Putamen (tissue), 1 donor: ENCODE measurements at regions not wholly inside any gene's neighbourhood (a gene's known extent, or its start where the extent isn't known, plus 50 kb on each side); places are given as distances from the start of the nearest gene placed in this dataset.

Source experiments
- DNase-seq: peaks from one replicate; pipeline ENCODE4 v3.0.0-alpha.2; 2016; ENCODE audit warnings: low spot score

DNA sequence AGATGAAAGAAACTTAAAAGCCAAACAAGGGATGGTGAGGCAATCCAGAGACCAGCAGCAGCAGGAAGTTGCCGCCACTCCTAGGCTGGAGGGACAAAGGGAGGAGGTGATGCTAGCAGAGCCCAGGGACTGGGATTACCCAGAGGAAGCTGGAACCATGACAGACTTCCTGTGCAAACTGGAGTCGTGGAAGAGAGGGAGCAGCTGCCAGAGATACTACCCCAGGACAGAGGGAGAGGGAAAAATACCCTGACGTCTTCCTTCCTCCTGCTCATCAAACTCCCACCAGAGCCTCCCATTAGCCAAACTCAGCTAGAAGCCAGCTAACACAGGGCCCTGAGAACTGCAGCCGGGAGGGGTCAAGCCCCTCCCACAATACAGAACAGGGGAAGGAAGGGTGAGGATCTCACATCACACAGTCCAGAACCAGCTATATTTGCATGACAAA is 101.2 kb upstream of the KLF3 start:
- DNase-seq: no peak

DNA sequence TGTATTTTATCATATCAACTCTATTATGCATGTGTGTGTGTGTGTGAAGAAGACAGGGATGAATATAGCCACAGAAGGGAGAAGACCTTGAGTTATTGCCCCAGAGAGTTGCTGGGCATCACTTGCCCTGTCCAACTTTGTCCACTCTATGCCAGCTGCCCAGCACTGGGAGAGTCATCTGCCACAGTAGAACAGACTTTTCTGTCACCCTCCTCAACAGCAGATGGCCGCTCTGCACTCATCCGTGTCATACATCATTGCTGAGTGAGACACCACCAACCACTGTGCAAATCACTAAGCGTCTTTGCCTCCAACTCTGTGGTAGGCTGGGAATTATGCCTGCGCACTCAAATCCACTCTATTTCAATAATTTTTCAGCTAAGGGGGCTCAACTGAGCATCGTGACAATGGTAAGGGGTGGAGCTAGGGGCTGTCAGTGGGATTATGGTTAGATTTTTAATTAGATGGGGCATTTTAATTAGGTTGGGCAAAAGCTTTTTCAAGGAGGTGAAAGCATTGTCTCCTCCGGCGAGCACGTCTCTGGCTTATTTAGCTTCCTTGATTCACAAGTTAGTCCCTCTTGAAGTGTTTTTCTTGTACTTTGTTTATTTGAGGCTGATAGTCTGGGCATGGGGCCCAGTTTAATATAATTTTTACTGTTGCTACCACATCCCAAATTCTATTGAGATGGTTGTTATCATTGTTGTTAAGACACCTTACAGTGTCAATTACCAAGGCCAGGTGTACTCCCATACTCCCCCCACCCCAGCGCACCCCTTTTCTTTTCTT is 100.1 kb upstream of the KLF3 start:
- peak; percentile 66 for DNase-seq

DNA sequence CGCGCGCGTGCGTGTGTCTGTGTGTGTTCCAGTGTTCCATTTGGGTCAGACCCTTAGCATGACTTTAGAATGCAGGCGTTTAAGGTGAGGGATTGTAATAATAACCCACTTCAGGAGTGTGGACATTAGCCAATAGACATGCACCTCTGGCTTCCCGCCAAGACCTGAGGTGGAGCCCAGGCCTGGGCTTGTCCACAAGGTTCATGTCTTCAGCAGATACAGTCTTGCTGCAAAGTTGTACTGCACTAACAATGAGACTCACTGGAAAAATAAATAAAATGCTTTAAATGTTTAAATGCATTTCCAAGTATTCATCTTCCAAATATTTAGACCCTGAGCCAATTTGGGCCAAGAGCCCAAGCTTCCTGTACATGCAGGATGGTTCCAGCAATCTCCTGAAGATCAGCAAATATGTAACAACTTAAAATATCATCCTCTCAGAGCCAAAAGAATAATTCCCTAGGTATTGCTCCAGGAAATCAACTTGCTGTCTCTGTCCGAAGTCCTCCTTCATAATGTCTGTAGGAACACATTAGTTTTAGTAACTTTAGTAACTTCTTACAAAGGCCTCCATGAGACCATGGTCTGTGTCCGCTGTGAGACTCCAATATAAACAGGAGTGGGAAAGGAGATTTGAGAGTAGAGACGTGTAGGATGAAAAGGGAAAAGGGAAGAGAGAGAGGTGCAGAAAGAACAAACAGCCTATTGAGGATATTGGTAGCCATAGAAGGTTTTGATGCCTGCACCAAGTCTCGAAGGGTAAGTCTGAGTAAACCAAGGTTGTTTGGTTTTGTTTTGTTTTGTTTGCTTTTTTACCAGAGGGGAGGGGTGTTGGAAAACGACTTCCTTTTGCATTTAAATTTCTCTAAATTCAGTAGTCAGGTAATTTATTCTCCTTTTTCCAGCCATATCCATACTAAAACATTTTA is 98.5 kb upstream of the KLF3 start:
- no peak for DNase-seq

DNA sequence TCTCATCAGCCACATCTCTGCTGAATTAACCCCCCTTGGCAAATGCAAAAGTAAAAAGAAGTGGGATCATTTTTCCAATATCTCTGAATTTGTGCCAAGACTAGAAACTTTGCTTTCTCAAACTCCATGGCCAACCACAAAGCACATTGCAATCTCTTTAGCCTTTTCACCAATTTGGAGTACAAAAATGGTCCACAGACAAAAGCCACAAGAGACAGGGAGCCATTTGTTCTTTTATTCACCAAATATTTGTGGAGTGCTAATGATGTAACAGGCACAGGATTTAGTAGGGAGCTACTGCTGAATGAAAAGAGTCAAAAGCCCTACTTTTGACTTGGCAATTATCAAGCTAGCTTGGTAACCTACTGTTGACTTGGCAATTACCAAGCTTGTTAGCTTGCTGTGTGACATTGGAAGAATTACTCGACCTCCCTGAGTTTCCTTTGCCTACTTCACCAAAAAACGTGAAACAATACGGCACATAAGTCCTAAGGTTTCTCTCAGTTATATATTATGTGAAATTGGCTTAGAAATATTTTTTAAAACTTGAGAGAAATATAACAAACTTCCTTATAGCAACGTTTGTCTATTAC is 97.1 kb upstream of the KLF3 start:
- no peak for DNase-seq

DNA sequence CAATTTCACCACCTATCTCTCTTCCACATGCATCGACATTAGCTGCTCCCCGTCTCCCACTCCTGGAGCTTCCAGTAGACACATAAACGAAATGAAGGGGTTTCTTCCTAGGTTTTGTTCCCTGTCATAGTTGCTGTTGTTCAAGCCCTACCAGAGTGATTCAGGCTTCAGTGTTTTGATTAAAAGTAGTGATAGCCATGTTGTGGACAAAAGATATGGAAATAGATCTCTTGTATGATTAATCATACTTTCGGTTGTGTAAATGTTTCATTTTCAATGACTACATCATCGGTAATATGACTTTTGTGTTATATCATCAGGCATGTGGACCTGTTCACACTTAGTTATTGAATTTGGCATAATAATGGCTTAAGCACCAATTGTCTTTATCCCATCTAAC is 96.5 kb upstream of the KLF3 start:
- DNase-seq: no peak

DNA sequence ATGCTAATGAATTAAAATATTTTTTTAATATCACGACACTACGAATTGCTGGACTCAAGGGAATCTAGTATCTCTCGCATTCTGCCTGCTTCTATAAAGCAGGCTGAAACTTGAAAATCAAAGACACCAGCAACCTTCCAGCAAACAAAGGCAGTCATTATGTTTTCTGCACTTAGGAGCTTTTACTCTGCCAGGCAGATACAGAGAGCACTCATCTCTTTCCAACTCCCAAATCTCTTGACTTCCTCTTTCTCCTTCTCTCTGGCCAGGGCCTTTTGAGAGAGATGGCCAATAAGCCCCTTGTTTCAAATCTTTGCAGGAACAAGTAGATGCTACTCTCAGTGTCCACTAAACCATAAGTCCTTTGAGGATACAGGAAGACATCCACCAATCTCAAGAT is 95.2 kb upstream of the KLF3 start:
- DNase-seq: peak; percentile 41

DNA sequence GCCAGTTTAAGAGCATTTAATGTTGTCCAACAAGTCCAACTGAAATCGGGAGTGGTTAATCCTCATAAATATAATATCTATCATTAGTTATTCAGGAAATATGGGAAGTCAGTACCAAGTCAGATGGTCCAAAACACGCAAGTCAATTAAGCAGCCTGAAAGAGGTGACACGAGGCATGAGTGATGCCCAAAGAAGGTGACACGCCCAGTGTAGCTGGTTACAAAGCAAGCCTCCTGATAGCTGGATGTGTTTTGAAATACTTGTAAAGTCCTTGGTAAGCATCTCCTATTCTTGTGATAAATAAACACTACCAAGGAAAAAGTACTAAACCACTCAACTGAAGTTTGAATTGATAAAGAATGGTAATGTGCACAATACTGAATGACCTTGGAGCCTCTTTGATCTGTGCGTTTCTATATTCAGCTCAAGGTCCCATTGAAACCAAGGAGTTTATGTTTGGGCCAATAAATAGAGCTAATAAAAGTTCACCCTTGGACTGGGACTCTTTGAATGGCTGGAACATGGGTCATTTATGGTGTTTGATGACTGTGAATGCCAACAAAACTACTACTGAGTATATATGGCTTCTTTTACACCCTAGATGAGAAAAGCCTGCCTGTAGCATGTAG is 93.2 kb upstream of the KLF3 start:
- DNase-seq: no peak

DNA sequence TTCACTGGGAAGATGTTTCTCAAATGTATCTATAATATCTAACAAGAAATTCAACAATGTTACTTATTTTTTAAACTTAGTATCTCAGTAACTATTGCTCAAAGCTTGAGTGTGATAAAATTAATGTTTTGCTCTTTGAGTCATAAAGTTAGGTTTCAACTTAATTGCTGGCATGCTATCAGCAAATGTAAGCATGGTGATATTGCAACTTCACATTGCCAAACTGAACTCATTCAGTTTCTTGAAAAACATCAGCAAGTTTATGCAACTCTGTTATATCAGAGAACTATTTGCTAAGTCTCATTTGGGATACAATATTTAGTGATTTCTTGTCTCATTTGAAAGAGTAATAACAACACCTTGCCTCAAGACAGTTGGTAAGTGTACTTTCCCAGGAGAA is 91.2 kb upstream of the KLF3 start:
- no peak for DNase-seq

DNA sequence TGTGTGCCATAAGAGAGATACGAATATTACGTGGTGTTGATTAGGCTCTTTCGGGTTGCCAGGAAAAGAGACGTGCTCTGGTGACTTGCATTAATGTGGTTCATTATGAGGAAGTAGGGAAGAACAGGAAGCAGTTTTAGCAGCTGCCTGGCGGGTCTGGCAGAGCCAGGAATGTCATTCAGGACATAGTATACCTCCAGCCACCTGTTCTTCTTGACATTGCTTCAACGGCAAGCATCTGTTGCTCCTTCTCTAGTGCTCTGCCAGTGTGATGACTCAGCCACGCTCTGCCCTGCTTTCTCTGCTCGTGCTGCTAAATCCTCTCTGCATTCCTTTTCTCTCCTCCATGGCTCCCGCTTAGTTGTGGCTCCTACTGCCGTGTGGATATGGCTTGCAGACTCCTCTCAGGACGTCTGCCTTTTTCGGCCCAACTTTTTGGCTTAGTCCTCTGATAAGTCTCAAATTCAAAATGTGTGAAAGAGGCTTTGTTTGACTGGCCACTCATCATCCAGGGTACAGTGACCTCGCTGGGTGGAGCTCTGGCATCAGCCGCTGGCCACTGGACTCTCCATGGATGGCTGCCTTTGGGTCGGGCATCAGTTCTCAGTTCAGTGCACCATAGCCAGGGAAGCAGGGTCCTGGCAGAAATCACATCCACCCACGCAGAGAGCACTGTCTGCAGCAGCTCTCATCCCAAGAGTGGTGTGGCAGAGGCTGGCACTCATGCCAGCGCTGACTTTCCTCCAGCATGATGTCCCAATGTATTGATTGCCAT is 89.3 kb upstream of the KLF3 start:
- peak; percentile 60 for DNase-seq

DNA sequence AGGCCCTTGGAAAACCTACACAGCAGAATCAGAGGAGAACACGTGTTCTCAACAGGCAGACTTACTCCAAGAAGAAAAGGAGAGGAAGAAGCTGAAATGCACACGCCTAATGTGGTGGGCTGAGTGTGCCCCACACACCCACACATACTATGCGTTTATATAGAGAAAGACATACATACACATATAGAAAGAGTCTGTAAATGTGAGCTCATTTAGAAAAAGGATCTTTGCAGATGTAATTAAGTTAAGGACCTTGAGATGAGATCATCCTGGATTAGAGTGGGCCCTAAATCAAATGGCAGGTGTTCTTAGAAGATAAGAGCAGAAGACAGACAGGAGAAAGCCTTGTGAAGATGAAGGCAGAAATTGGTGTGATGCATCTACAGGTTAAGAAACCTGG is 87.2 kb upstream of the KLF3 start:
- no peak for DNase-seq

DNA sequence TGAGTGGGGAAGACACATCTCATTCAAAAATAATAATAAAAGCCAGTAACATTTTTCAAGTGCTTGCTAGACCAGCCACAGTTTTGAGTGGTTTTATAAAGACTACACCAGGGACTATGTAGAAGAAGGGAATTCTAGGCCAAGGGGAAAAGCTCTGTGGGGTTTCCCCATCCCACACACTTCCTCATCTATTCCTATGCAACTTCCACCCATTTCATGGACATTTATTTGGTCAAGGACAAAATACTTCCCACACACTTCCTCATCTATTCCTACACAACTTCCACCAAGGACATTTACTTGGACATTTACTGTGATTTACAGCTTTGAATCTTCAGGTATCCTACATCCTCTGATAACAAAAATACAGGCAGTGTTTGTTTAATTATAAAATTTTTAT is 86.5 kb upstream of the KLF3 start:
- no peak for DNase-seq

DNA sequence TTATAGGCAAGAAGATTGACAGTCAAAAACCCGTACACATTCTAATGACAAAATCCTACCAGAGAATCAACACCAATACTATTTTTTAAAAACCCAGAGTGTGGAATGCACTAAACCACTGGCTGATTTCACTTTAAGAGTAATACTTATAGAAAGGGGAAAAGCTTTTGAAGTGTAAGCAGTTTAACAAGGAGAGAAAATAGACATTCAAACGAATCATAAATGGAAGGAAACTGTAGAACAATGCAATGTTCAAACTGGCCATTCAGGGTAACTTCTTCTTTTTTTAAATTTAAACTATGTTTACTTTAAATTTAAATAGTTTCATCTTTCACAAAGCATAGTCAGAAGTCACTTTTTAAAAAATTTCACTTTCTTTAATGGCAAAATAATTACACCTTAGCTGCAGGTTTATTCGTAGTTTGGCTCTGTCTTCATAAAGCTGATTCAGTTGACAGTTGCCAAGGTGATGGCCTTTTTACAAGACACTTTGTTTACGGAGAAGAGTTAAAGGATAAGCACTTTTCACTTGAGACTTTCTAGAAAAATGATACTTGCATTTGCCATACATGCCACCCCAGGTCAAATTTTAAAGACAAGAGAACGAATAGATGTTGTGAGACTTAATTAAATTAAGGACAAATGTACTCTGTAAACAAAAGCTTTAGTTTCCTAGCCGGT is 82.4 kb upstream of the KLF3 start:
- no peak for DNase-seq

DNA sequence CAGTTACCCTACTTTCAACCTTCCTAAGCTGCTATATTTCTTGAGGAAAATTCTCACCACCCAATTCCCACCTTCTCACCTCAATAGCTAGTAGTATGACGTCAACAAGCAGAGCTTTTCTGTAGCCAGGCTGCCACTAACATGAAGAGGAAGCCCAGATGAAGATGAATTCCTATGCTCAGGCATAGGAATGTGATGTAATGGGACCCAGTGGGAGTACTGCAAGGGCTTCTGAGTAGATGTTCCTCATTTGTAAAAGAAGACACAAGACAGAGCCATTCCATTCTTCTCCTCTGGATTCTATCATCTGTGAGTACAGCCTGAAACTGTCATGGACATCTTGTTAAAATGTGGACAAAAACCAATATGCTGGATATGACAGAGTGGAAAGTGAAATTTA is 81.6 kb upstream of the KLF3 start:
- no peak for DNase-seq

DNA sequence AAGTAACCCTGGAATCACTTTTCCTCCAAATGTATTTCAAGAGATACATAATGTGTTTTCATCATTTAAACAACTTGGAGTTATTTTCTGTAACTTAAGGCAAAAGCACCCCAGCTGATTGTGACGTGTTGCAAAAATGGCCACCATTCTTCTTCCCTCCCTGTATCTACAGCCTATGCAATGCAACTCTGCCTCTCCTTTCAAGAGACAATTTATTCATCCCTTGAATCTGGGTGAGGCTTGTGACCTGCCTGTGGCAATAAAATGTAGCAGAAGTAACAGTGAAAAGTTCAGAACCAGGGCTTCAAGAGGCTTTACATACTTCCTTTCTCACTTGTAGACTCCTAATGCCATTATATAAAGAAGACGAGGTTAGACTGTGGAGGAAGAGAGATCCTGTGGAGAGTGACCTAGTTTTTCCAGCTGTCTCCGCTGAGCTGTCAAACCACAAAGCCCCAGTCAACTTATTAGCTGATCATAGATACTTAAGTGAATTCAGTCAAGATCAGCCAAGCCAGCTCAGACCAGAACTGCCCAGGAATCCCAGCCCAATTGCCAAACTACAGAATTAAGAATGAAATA is 81.0 kb upstream of the KLF3 start:
- DNase-seq: no peak

DNA sequence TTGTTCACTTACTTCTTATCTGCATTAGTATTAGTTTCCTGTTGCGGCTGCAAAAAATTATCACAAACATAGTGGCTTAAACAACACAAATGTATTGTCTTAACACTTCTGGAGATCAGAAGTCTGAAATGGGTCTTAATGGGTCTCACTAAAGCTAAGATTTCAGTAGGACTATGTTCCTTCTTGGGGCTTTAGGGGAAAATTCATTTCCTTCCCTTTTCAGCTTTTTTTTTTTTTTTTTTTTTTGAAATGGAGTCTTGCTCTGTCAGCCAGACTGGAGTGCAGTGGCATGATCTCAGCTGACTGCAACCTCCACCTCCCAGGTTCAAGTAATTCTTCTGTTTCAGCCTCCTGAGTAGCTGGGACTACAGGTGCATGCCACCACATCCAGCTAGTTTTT is 78.1 kb upstream of the KLF3 start:
- no peak for DNase-seq

DNA sequence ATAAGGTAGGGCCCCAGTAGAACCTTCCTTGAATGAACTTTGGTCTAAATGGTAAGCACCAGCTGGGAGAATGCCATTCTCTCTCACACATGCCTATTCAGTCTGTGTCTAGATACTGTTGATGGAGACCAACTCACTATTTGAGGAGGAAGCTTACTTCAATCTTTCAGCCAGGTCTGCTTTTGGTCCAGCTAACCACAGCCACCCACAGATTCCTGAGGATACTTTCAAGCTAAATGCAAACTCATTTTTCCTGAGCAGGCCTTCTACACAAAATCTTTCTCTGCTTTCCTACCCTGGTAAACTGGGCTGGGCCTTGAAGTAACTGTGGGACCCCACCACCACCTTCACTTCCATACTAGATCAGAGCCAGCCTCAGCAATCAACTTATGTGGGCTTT is 76.9 kb upstream of the KLF3 start:
- no peak for DNase-seq

DNA sequence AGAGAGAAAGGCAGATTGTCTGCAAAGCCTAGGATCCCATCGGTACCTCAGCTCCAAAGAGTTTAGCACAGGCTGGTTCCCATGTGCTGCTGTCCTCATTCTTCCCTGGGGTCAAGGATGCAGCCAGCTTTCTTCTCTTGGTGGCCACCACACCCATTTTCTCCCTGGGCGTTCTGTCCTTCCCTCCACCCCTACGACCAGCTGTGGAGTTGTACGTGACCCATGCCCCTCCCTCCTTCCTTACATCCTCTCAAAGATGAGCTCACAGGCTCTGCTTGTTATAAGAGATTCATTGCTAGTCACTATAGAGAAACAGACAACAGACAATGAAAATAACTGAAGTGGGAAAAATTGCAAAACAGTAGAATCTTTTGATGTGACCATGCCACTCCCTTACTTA is 74.0 kb upstream of the KLF3 start:
- no peak for DNase-seq

DNA sequence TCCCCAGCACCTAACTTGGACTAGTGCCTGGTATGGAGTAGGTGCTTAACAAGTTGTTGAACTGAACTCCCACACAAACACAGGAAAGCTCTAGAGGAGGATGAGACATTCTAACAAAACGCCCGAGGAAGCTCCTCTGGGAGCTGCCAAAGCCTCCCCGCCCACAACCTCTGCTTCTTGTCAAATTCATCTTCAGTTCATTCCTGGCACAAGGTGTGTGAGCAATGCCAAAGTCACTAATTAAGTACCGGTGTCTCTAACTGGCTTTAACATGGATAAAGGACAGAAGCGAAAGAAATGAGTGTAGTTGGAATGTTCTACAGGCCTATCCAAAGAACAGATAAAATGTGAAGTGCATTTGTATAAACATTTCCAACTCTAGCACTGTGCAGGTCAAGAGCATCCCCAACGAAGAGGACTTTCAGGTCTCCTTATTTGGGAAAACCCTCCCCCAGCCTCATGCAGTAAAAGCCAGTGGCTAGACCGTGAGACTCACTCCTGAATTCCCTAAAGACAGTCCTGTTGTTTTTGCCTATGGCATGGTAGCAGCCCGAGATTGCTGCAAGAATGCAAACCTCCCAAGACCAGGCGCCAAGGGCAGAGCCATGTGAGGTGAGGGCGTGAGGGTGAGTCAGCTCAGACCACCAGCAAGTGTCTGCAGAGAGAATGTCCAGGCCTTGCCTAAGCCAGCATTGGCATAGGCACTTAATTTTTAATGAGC is 72.2 kb upstream of the KLF3 start:
- DNase-seq: peak; percentile 57

DNA sequence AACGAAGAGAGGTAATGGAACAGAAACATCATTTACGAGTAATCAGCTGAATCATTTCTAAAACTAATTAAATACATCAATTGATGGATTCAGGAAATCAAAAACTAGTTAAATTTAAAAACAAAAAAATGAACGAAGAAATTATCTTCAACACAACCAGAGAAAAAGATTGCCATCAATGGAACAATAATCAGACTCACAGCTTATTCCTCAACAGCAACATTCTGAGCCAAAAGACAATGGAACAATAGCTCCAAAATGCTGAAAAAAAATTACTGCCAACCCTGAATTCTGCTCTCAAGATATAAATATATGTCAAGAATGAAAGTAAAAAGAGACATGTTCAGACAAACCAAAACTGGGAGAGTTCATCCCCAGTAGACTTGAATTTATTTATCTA is 65.5 kb upstream of the KLF3 start:
- no peak for DNase-seq

DNA sequence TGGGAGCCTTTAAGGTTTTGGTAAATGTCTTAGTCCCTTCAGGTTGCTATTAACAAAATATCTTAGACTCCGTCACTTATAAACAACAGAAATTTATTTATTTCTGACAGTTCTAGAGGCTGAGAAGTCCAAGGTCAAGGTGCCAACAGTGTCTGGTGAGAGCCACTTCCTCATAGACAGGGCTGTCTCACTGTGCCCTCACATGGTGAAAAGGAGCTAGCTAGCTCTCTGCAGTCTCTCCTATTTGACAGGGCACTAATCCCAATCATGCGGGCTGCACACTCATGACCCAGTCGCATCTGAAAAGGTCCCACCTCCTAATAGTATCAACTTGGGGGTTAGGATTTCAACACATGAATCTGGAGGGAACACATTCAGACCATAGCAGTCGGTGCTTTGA is 63.4 kb upstream of the KLF3 start:
- DNase-seq: no peak
